Suppressor macrophage treated with lipopolysaccharide for 4 hours (primary cell): ENCODE measurements at regions not wholly inside any gene's neighbourhood (a gene's known extent, or its start where the extent isn't known, plus 50 kb on each side); places are given as distances from the start of the nearest gene placed in this dataset.
"Not testable (repeated sequence)": the region's sequence is repeated elsewhere in the genome, so short reads cannot be mapped to it uniquely, and the experiment has no call there.

ENCODE experiments used
- DNase-seq: peaks from one replicate; pipeline ENCODE4 v3.0.0-alpha.2; 2020

DNA sequence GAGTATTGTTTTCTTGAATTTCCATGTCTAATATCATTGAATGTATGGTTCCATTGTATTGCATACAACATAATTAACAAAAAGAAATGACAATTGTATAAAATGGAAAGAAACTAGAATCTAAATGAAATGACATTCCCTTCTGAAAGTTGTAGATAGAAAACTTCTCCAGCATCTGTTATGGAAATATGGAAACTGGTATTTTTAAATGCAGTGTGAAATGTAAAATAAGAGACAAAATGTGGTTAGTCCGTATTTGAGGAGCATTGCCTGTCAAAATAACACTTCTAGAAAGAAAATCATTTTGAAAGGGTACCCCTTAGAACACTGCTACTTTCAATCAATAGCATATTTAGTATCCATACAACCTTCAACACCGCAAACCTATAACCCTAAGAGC lies 286.3 kb upstream of the CELF2 start:
- no peak for DNase-seq

DNA sequence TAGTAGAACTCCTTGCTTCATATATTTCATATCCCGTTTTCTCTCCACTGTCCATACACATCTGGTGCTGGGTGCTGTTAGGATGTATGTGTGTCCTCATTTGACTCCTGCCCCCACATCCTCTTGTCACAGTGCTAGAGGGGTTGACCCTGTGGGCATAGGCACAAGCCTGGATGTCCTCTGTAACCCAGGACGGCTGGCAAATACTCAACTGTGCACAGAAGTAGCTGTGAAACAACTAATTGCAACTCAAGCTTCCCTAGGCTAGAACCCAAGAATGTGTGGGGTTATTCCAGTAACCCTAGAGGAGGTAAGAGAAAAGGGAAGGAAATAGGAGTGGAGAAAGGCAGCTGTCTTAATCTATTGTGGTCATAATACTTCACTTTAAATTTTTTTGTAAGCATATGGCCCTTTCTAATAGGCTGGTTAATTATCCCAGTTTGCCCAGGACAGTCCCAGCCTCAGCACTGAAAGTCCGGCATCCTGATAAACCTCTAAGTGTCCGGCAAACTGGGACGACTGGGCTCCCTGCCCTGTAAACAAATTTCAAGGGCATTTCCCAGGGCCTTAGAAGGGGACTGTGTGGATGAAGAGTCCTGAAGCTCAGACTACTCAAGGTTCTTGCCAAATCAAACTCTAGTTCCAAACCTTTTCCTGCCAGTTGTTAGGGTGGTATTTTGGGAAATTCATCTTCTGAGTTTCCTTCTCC lies 283.2 kb upstream of the CELF2 start:
- peak; percentile 32 for DNase-seq

DNA sequence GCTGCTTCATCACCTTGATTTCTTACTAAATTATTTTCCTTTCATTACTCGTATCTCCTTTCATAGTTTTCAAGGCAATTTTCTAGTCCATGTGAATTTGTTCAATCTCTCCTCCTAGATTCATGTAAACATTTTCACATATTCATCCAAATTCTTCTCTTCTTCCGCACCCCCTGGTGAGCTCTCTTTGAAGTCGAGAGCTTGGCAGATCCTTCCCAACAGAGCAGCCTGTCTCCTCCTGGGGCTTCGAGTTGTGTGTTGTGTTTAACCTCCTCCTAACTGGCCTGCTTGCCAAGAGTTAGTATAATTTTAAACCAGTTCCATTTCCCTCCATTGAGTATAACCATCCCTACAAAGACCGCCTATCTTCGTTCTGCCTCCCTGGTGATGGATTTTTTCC lies 272.4 kb upstream of the CELF2 start:
- no peak for DNase-seq

DNA sequence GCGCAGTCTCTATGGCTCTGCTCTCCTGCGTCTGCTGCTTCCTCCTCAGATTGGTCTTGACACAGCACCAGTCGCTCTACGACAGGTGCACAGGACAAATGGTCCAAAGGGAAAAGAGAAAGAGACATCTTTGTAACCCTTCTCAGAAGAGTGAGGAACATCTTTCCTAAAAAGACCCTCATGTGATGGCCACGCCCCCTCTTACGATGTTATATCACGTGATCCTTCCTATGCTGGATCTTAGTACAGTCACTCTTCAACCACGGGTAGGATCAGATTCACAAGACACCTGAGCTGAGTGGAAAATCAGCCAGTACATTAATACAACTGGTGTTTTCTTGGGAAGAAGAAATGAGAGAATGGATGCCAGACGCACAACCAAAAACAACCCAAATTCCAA lies 262.2 kb upstream of the CELF2 start:
- no peak for DNase-seq

DNA sequence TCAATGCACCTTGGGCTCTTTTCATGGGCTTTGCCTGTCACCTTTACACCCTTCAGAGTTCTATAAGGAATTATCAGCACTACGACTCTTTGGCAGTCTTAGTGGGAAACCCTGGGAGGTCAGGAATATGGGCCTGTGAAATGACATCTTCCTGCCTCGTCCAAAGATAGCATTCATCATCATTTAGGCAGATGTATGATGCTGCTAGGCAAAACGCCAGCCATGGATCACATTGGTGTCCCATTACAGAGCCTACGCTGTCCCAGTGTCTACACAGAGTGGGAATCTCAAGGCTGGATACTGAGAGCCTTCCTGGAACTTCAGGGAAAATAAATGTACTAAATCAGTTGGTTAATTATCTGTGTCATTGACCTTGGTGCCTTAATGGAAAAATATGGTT lies 259.4 kb upstream of the CELF2 start:
- DNase-seq = no peak

DNA sequence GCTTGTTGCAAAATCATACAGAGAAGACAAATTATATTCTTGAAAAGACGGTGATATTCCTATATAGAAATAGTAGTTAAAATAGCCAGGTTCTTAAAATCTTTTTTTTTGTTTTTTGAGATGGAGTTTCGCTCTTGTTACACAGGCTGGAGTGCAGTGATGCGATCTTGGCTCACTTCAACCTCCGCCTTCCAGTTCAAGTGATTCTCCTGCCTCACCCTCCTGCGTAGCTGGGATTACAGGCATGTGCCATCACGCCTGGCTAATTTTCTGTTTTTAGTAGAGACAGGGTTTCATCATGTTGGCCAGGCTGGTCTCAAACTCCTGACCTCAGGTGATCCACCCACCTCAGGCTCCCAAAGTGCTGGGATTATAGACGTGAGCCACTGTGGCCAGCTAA lies 257.9 kb upstream of the CELF2 start:
- not testable (repeated sequence) for DNase-seq

DNA sequence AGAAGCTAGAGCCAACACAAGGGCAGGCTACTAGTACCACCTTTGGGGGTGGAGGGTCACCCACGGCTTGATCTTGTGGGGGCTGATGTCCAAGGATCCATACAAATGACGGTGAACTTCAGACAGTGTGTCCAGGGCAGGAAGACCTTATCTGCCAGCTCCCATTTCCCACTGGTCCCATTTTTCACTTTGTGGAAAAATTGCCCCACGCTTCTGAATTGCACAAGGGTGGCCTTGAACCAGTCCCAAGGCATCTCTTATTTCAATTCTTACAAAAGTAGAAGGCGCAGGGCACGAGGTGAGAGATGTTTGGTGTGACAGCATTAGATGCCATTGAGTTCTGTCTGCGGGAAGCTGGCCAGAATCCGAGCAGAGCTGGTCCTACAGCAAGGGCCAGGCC lies 252.7 kb upstream of the CELF2 start:
- DNase-seq = no peak

DNA sequence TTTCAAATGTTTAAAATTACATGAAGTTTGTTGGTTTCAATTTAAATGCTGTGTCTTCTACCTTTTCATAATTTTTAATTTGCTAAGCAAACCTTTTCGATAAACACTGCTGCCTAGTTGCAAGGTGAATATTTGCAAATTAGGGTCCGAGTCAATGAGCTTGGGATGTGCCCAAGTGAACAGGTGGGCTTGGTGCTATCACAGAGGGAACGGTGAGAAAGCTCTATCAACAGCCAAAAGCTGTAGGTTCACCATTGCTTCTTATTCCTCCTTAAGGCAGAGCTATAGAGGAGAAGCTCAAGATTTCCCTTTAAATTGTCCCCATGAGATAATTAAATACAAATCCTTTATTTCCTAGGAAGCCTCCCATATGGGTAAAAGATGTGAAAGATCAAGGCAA lies 245.3 kb upstream of the CELF2 start:
- DNase-seq = no peak

DNA sequence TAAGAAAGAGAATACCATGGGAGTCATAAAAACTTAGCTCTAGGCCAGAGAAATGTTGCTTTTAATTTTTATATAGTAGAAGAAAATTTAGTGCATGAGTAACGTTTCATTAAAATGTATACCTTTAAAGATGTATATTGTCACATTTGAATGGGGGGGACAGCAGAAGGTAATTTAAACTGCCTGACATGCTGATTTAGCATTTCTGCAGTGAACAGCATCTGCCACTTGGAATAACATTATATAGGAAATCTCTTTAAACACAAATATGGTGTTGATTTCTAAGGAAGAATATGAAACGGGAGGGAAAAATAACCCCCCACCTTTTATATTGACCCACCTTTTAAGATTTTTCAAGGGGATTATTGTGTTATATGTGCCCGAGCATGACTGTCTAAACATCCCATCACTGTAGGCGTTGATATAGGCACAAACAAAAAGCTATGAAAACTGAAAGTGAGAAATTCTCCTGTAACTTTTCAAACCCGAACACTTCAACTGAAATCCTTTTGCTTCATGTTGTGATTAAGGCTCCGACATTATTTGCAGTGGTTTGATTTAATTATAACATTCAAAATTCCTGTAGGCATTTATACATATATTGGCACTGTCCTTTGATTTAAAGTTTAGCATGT lies 244.7 kb upstream of the CELF2 start:
- DNase-seq = no peak

DNA sequence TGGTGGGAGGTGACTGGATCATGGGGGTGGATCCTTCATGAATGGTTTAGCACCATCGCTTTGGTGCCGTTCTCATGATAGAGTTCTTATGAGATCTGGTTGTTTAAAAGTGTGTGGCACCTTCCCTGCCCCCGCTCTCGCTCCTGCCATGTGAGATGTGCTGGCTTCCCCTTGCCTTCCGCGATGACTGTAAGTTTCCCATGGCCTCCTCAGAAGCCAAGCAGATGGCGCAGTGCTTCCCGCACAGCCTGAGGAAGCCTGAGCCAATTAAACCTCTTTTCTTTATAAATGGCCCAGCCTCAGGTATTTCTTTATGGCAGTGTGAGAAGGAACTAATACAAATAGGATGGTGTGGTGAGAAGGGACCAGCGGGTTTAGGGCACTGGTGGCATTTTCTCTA lies 243.3 kb upstream of the CELF2 start:
- DNase-seq = no peak

DNA sequence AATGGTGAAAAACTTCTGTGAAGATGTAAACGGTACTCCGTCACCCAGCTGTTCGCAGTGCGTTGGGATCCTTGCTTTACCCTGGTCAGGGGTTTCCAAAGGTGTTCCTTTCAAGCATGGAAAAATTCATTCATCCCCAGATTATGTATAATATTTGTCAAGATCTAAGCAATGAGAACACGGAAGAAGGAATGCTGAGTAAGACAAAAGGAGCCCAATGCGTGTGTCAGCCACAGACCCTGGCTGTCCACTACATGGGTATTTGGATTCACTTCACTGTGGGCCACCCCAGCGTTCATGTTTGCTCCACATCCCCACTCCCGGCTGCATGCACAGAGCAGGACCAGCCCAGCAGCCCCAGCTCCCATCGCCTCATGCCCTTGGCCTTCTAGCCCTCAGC lies 241.3 kb upstream of the CELF2 start:
- DNase-seq = no peak

DNA sequence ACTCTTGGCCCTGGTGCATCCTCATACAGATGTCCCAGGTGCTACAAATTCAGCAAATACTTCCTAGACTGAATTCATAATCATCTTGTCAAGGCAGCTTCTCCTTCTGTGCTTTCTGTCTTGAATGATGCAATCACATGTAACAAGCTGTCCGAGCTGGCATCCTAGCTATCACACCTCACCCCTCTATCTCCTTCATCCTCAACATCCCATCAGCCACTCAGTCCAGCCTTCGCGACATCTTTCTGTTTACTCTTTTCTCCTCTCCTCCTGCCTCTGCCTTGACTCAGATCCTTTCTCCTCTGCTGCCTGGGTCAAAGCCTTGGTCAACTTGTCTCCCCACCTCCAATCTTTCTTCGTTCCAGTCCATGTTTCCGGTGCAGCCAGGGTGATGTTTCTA lies 240.4 kb upstream of the CELF2 start:
- no peak for DNase-seq

DNA sequence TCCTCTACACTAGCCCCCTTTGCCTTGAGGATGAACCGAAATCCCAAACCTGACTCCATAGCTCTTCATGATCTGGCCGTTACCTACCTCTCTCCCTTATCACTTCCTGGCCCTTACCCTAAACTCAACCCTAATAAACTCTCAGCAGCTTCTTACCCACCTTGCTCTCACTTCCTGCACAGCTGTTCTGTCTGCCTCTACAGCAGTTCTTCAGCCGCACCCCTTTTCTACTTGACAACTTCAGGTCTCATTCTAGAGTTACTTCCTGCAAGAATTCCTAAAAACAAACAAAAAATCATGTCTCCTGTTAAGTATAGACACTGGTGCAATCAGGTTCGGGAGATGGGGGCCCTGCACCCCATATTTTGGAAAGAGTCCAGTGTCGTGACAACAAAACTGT lies 239.9 kb upstream of the CELF2 start:
- no peak for DNase-seq

DNA sequence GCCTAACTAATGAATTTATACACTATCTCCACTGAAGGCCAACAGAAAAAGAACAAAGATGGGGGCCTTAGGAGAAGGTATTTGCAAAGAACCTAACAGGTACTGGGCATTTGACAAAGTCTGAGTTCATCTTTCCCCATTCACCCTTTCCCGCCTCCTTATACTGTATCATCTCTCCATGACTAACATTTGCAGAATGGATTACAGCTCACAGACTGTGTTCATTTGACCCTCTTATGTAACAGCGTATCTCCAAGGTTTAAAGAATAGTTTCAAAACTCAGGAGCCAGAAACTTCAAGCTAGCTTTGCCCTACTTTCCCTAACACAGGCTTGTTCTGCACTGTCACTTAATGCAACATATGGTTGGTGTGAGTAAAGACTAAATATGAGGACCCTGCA lies 238.7 kb upstream of the CELF2 start:
- DNase-seq = no peak

DNA sequence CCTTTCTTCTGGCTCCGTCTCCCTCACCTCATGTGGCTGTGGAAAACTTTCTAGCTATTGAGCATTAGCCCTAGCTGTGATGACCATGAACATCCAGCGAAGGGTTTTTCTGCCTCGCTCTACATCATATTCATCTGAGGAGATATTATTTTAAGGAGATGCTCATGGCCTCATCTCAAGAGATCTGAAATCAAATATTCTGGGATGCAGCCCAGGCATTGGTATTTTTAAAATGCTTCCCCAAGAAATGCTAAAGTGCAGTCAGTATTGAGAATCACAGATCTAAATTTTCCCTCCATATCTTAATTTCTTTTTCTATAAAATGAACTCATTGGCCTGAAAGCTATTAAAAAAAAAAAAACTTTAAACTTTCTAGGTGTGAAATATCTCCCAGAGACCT lies 238.2 kb upstream of the CELF2 start:
- DNase-seq = no peak

DNA sequence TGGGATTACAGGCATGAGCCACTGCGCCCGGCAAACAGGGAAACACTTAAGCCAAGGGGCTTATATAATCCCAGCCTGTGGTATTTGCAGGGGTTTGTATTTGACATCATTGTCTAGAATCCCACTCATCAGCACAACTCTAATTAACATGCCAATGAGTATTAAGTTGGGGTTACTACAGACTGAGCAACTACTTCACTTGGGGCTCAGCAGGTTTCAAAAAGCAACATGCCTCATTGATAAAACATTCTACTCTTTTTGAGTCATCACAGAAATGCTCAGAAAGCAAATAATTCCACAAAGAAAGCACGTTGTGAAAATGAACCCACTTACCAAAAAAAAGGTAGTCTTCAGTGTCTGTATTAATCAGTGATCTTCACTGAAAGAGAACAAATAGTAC lies 236.9 kb upstream of the CELF2 start:
- DNase-seq = no peak

DNA sequence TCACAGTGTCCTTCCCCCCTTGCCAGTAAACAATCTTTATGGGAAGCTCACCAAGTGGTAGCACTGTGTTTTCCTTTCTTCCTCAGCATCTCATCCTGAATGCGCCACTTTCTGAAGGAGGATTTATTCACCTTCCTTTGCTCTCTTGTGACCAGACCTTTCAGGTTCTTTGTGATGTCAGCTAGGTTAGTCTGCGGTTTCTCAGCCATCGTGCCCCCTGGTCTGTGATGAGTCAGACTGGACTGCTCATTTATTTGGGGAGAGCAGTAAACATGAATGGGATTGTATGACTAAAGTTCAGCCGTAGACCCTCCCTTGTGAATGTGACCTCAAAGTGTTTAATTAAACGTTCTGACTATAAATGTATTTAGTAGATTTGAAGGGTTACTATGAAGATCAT lies 235.1 kb upstream of the CELF2 start:
- DNase-seq = no peak

DNA sequence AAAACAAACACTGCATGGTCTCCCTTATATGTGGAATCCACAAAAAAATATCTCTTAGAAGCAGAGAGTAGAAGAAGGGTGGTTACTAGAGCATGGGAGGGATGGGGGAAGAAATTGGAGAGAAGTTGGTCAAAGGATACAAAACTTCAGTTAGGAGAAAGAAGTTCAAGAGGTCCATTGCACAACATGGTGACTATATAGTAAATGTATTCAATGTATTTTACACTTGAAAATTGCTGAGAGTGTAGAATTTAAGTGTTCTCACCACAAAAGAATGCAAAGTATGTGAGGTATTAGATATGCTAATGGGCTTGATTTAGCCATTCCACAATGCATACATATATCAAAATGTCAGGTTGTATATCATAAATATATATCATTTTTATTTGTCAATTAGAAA lies 232.0 kb upstream of the CELF2 start:
- DNase-seq = peak; percentile 42

DNA sequence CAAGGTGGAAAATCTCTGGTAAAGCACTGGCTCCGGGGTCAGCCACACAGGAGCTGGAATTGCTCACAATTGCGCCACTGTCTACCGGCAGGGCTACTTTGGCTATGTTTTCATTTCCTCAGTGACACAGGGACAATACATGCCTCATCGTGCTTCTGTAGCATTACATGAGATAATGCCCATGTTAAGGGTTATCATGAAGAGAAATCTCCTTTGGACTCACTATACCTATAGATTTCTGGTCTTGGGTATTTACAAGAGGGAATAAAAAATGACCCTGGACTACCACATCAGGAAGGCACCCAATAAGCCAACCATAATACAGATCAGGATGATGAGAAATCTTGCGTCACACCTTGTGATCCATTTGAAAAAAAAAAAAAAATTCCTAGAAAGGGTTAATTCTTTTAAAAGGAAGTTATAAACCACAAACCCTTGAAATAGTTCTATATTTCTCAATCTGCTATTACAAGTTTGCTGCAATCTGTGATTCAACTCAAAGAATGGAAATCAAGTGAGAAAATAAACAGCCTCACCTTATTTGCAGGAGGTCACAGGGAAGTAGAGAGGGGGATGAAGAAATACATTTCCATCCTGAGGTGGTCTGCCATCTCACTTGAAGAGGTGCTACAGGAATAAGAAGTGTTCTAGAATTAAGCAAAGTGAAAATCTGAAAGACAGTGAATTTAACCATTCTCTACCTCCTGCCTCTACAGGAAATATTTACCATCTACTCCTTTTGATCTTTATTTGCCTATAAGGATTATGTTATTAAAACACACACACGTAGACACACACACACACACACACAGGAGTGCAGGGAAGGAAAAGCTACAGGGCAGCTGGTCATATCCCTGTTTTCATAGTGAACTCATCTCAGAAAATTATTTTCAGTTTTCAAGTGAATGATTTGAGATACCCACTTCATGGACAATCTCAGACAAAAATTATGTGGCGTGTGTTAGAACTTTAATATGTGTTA lies 231.3 kb upstream of the CELF2 start:
- peak; percentile 63 for DNase-seq

DNA sequence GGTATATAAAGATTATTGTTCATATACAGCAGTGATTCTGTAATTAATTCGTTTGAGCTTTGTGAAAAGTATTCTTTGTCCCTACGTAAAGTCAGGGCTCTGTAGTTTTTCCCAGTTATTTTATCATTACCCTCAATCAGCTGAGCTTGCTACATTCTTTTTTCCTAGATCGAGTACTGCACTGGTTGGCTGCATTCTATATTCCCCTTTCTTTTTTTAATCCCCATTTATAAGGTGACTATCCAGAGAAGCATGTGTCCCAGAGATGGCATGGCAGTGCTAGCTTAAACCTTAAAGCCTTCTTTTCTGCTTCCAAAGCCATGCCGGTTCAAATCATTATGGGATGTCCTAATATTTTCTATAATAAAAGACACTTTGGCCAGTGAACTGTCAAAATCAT lies 230.1 kb upstream of the CELF2 start:
- no peak for DNase-seq

DNA sequence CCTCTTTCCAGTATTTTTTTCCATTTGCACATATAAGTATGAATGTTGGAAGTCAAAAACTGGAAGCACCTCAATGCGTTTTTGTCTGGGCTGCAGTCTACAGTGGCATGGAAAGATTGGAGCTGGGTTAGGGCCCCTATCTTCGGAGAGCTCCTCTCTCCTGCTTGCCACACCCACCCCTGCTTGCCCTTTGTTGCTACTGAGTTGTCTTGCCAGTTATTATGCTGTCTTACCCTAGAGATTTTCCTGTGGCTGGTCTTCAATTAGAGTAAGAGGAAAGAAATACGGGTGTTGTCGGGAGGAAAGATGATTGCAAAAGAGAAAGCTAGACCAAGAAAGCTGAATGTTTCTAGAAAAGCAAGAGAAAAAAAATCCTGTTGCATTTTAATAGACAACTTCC lies 228.9 kb upstream of the CELF2 start:
- DNase-seq = peak; percentile 5

DNA sequence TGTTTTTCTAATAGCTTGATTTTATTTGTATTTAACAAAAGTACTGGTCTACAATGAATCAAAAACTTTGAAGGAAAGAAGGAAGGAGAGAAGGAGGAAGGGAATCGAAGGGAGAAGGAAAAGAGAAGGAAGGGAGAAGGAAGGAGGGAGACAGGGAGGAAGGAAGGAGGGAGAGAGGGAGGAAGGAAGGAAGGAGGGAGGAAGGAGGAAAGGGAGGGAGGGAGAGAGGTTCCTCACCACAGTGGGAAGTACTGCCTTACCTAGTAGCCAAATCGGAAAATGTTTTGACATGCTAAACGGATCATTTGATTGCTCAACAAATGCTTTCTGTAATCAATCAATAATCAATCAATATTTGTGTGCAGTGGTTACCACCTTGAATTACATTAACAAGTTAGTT lies 225.8 kb upstream of the CELF2 start:
- DNase-seq = no peak

DNA sequence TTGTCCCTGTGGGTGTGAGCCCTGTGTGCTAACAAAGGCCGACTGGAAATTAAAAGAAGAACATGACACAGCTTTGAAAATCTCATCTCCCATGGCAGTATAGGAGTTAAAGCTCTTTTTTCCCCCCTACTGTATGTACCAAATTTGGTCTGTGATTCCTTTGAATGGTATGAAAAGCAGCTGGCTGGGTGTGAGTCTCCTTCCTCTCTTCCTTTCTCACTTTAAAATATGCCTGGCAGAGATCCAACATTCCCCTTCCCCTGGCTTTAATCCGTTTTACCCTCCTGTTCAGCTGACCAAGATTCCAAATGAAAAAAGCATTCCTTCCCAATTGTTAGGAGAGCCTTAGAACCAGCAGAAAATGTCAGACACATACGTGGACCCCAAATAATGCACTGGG lies 225.0 kb upstream of the CELF2 start:
- DNase-seq = no peak

DNA sequence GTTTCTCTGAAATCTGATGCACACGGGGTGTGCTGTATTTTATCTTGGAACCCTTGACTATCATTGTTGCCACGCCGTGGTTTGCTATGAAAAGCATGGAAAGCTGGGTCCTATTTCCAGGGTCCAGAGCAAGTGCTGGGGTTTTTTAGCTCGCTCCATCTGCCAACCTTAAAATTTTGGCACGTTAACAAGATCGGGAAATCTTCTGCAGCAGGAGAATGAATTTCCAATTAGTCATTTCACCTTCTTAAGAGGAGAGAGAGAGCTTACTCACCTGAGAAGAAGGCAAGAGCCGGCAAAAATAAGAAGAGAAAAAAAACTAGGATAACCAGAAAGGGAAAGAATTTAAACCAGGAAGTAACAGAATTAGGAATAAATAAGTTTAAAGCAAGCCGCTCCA lies 223.6 kb upstream of the CELF2 start:
- no peak for DNase-seq
